GM23338 (cell line): ENCODE measurements at regions not wholly inside any gene's neighbourhood (a gene's known extent, or its start where the extent isn't known, plus 50 kb on each side); places are given as distances from the start of the nearest gene placed in this dataset.

Experiments used
- ATAC-seq: fragments of 200-7000 bp; cut with Tn5 transposase; 3 replicates; pipeline ENCODE4 v1.9.1; 2020
- DNase-seq: peaks from one replicate; pipeline ENCODE4 v3.0.0-alpha.2; 2015; ENCODE audit warnings: low spot score
- H2AFZ ChIP-seq: fragments of 200-600 bp; sonication (generic); 2 replicates; pipeline ENCODE4 v1.8.0; 2016; ENCODE audit warnings: antibody characterized with exemption, mild to moderate bottlenecking, moderate library complexity
- H3F3A ChIP-seq: fragments of 200-600 bp; sonication (generic); replicated peaks from 2 replicates; pipeline ENCODE4 v1.8.0; 2017; ENCODE audit warnings: antibody characterized with exemption, mixed run types, low read depth
- H3K27ac ChIP-seq: fragments of 200-600 bp; sonication (generic); 2 replicates; pipeline ENCODE4 v1.6.1; 2016; ENCODE audit warnings: low read depth
- H3K27me3 ChIP-seq: fragments of 200-600 bp; sonication (generic); 2 replicates; pipeline ENCODE4 v1.8.0; 2016; ENCODE audit warnings: mild to moderate bottlenecking, mixed run types, moderate library complexity; ENCODE audit not compliant: insufficient read depth
- H3K36me3 ChIP-seq: fragments of 200-600 bp; sonication (generic); 2 replicates; pipeline ENCODE4 v1.8.0; 2016; ENCODE audit warnings: mild to moderate bottlenecking; ENCODE audit not compliant: insufficient read depth
- H3K4me1 ChIP-seq: fragments of 200-600 bp; sonication (generic); 2 replicates; pipeline ENCODE4 v1.8.0; 2016; ENCODE audit warnings: mild to moderate bottlenecking, moderate library complexity; ENCODE audit not compliant: insufficient read depth
- H3K4me2 ChIP-seq: fragments of 200-600 bp; sonication (generic); 2 replicates; pipeline ENCODE4 v1.7.1; 2017; ENCODE audit warnings: mixed run types
- H3K4me3 ChIP-seq: fragments of 200-600 bp; sonication (generic); 2 replicates; pipeline ENCODE4 v1.6.1; 2016; ENCODE audit warnings: mixed run types
- H3K79me2 ChIP-seq: fragments of 200-600 bp; sonication (generic); replicated peaks from 2 replicates; pipeline ENCODE4 v1.8.0; 2017; ENCODE audit warnings: mild to moderate bottlenecking; ENCODE audit not compliant: insufficient read depth
- H3K9me2 ChIP-seq: fragments of 200-600 bp; sonication (generic); 2 replicates; pipeline ENCODE4 v1.8.0; 2017; ENCODE audit not compliant: insufficient read depth
- H4K20me1 ChIP-seq: fragments of 200-600 bp; sonication (generic); replicated peaks from 2 replicates; pipeline ENCODE4 v1.8.0; 2017; ENCODE audit warnings: mild to moderate bottlenecking; ENCODE audit not compliant: insufficient read depth
- H3K27ac Mint-ChIP-seq: 2 replicates; pipeline ENCODE4 v1.8.0; 2020; ENCODE audit warnings: inconsistent platforms, mild to moderate bottlenecking, moderate library complexity, mixed read lengths
- H3K27me3 Mint-ChIP-seq: 3 replicates; pipeline ENCODE4 v1.8.0; 2022; ENCODE audit warnings: low read depth, mild to moderate bottlenecking, moderate library complexity, mixed read lengths, inconsistent platforms; ENCODE audit not compliant: insufficient read depth, poor library complexity
- H3K36me3 Mint-ChIP-seq: 3 replicates; pipeline ENCODE4 v1.8.0; 2021; ENCODE audit warnings: low read depth, mild to moderate bottlenecking, inconsistent platforms, moderate library complexity, mixed read lengths
- H3K4me1 Mint-ChIP-seq: 3 replicates; pipeline ENCODE4 v1.8.0; 2020; ENCODE audit warnings: mild to moderate bottlenecking, inconsistent platforms, mixed read lengths
- H3K4me3 Mint-ChIP-seq: 3 replicates; pipeline ENCODE4 v1.8.0; 2021; ENCODE audit warnings: moderate library complexity, mild to moderate bottlenecking, inconsistent platforms, mixed read lengths
- H3K9me3 Mint-ChIP-seq: 3 replicates; pipeline ENCODE4 v1.8.0; 2020; ENCODE audit warnings: moderate library complexity, mild to moderate bottlenecking, inconsistent platforms, mixed read lengths
- REST ChIP-seq: IDR thresholded peaks from one replicate; pipeline ENCODE4 v1.6.1; 2018; ENCODE audit warnings: antibody characterized with exemption; ENCODE audit not compliant: unreplicated experiment
- ZNF462 ChIP-seq: fragments of 250-450 bp; sonication (Bioruptor Pico); IDR thresholded peaks from 2 replicates; pipeline ENCODE4 v1.5.0; 2020; ENCODE audit warnings: mild to moderate bottlenecking, moderate library complexity

GRCh38 chr5:167065794-167066193, 1225.7 kb upstream of the WWC1 start:
- Histone ChIP-seq H3K4me3 (no peak overlapping the region), H3F3A (no peaks in the 10 kb centered on the region), H3K4me1 (peaks cover 13% of the 10 kb centered on the region; the same call in 1 of the 2 replicates), H3K27me3 (no peaks in the 10 kb centered on the region), H4K20me1 (no peaks in the 10 kb centered on the region), H3K79me2 (no peaks in the 10 kb centered on the region), H3K36me3 (no peaks in the 10 kb centered on the region), H3K9me2 (no peaks in the 10 kb centered on the region), H3K4me2 (no peak overlapping the region), H3K27ac (no peak overlapping the region), H2AFZ (no peak overlapping the region)
- no peak for TF ChIP-seq REST
- no peak for TF ChIP-seq ZNF462 (CRISPR knock-in tag)
- DNase-seq (no peak), ATAC-seq (no peak)
- Mint-ChIP-seq H3K9me3 (no peaks in the 10 kb centered on the region), H3K27ac (no peak overlapping the region), H3K4me1 (peaks cover 14% of the 10 kb centered on the region), H3K27me3 (no peaks in the 10 kb centered on the region), H3K36me3 (no peaks in the 10 kb centered on the region), H3K4me3 (no peak overlapping the region)
